ENCODE measurements at regions not wholly inside any gene's neighbourhood (a gene's known extent, or its start where the extent isn't known, plus 50 kb on each side); places are given as distances from the start of the nearest gene placed in this dataset.

GRCh38 chr6:82693094-82693493 lies 329.5 kb downstream of the TPBG start:
- no peaks in the 10 kb centered on the region for H3K27me3 ChIP-seq
- no peak overlapping the region for H3K27ac ChIP-seq
- H3K9ac ChIP-seq (ENCODE audit: low read depth in 2 of 2, low read length in 2 of 2): no peak overlapping the region
- no peaks in the 10 kb centered on the region for H3K9me3 ChIP-seq
- H3K36me3 ChIP-seq: no peaks in the 10 kb centered on the region
- TF ChIP-seq CTCF (IDR thresholded peaks at IDR 0.05): no peak
- peak; percentile 31 for DNase-seq
- no peak overlapping the region for H3K4me3 ChIP-seq
- intact Hi-C loops (cut with DNase I): no loop called here
- no peaks in the 10 kb centered on the region for H3K4me1 ChIP-seq

- Histone ChIP-seq H3K36me3 (no peaks in the 10 kb centered on the region), H3K4me3 (no peak overlapping the region), H3K27me3 (no peaks in the 10 kb centered on the region), H3K4me1 (no peaks in the 10 kb centered on the region), H3K9me3 (no peaks in the 10 kb centered on the region), H3K9ac (ENCODE audit: low read depth in 2 of 2, low read length in 2 of 2) (no peak overlapping the region), H3K27ac (no peak overlapping the region)
- DNase-seq: no peak
- no peak for TF ChIP-seq CTCF (IDR thresholded peaks at IDR 0.05)
- intact Hi-C loops (cut with DNase I): no loop called here
Observed at GRCh38 chr6:82701341-82701740, 337.7 kb downstream of the TPBG start.

- H3K9me3 ChIP-seq: no peaks in the 10 kb centered on the region
- no peak for DNase-seq
- no peak overlapping the region for H3K9ac ChIP-seq (ENCODE audit: low read depth in 2 of 2, low read length in 2 of 2)
- no peaks in the 10 kb centered on the region for H3K27me3 ChIP-seq
- no peak for TF ChIP-seq CTCF (IDR thresholded peaks at IDR 0.05)
- intact Hi-C loops (cut with DNase I): no loop called here
- no peak overlapping the region for H3K27ac ChIP-seq
- no peaks in the 10 kb centered on the region for H3K36me3 ChIP-seq
- no peaks in the 10 kb centered on the region for H3K4me1 ChIP-seq
- no peak overlapping the region for H3K4me3 ChIP-seq
Observed at GRCh38 chr6:82702574-82702973, 339.0 kb downstream of the TPBG start.

GRCh38 chr6:82703230-82703629 lies 339.6 kb downstream of the TPBG start:
- Histone ChIP-seq H3K36me3 (no peaks in the 10 kb centered on the region), H3K9me3 (no peaks in the 10 kb centered on the region), H3K27me3 (no peaks in the 10 kb centered on the region), H3K27ac (no peak overlapping the region), H3K9ac (ENCODE audit: low read depth in 2 of 2, low read length in 2 of 2) (no peak overlapping the region), H3K4me1 (no peaks in the 10 kb centered on the region), H3K4me3 (no peak overlapping the region)
- TF ChIP-seq CTCF (IDR thresholded peaks at IDR 0.05): no peak
- DNase-seq: no peak
- intact Hi-C loops (cut with DNase I): no loop called here

- DNase-seq: no peak
- intact Hi-C loops (cut with DNase I): no loop called here
- no peaks in the 10 kb centered on the region for H3K9me3 ChIP-seq
Observed at GRCh38 chr6:82704045-82704444, 340.4 kb downstream of the TPBG start.

More at GRCh38 chr6:82704045-82704444, 340.4 kb downstream of the TPBG start:
- H3K9ac ChIP-seq (ENCODE audit: low read depth in 2 of 2, low read length in 2 of 2): no peak overlapping the region
- H3K27ac ChIP-seq: no peak overlapping the region
- no peak overlapping the region for H3K4me3 ChIP-seq
- no peak for TF ChIP-seq CTCF (IDR thresholded peaks at IDR 0.05)
- no peaks in the 10 kb centered on the region for H3K27me3 ChIP-seq
- H3K36me3 ChIP-seq: no peaks in the 10 kb centered on the region
- no peaks in the 10 kb centered on the region for H3K4me1 ChIP-seq

All from colonic mucosa (tissue), 4 donors.